ENCODE measurements at regions not wholly inside any gene's neighbourhood (a gene's known extent, or its start where the extent isn't known, plus 50 kb on each side); places are given as distances from the start of the nearest gene placed in this dataset.

DNA sequence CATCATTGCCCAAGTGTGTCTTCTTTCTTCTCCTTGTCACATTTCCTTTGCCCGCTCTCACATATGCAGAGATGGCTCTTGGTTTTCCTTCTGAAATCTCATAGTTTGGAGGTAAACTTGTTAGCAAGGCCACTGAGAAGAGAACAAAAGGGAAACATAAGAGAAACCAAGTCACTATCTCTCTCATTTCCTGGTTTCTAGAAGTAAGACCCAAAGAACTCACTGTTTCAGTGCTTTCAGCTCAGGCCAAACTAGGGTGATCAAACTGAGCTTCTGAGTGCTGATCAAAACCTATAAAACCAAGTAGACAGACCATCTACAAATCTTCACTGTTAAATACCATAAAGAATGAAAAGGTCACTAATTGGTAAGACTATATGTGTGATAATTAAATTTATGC is 275.4 kb upstream of the BTG1 start:
- Histone ChIP-seq H3K27me3 (ENCODE audit: insufficient read depth) (no peaks in the 10 kb centered on the region), H3K27ac (ENCODE audit: low read depth) (no peak overlapping the region), H3K79me2 (replicated peaks; ENCODE audit: insufficient read depth) (no peaks in the 10 kb centered on the region), H4K20me1 (replicated peaks; ENCODE audit: insufficient read depth) (no peaks in the 10 kb centered on the region), H3K4me3 (no peak overlapping the region), H3F3A (replicated peaks; ENCODE audit: low read depth) (no peaks in the 10 kb centered on the region), H3K36me3 (ENCODE audit: insufficient read depth) (no peaks in the 10 kb centered on the region), H3K9me2 (ENCODE audit: insufficient read depth) (peaks cover 17% of the 10 kb centered on the region; the same call in 1 of the 2 replicates), H2AFZ (no peak overlapping the region), H3K4me2 (no peak overlapping the region), H3K4me1 (ENCODE audit: insufficient read depth) (peaks cover 30% of the 10 kb centered on the region)
- H3K27me3 Mint-ChIP-seq (ENCODE audit: insufficient read depth, low read depth, poor library complexity): no peaks in the 10 kb centered on the region
- no peak for DNase-seq (ENCODE audit: low spot score)
- H3K9me3 Mint-ChIP-seq: no peaks in the 10 kb centered on the region
- H3K27ac Mint-ChIP-seq: no peak overlapping the region
- no peak overlapping the region for H3K4me3 Mint-ChIP-seq
- no peak for ATAC-seq
- no peak for TF ChIP-seq CREB1 (CRISPR knock-in tag; IDR thresholded peaks at IDR 0.05; ENCODE audit: low read depth)
- TF ChIP-seq, protein P1, sequence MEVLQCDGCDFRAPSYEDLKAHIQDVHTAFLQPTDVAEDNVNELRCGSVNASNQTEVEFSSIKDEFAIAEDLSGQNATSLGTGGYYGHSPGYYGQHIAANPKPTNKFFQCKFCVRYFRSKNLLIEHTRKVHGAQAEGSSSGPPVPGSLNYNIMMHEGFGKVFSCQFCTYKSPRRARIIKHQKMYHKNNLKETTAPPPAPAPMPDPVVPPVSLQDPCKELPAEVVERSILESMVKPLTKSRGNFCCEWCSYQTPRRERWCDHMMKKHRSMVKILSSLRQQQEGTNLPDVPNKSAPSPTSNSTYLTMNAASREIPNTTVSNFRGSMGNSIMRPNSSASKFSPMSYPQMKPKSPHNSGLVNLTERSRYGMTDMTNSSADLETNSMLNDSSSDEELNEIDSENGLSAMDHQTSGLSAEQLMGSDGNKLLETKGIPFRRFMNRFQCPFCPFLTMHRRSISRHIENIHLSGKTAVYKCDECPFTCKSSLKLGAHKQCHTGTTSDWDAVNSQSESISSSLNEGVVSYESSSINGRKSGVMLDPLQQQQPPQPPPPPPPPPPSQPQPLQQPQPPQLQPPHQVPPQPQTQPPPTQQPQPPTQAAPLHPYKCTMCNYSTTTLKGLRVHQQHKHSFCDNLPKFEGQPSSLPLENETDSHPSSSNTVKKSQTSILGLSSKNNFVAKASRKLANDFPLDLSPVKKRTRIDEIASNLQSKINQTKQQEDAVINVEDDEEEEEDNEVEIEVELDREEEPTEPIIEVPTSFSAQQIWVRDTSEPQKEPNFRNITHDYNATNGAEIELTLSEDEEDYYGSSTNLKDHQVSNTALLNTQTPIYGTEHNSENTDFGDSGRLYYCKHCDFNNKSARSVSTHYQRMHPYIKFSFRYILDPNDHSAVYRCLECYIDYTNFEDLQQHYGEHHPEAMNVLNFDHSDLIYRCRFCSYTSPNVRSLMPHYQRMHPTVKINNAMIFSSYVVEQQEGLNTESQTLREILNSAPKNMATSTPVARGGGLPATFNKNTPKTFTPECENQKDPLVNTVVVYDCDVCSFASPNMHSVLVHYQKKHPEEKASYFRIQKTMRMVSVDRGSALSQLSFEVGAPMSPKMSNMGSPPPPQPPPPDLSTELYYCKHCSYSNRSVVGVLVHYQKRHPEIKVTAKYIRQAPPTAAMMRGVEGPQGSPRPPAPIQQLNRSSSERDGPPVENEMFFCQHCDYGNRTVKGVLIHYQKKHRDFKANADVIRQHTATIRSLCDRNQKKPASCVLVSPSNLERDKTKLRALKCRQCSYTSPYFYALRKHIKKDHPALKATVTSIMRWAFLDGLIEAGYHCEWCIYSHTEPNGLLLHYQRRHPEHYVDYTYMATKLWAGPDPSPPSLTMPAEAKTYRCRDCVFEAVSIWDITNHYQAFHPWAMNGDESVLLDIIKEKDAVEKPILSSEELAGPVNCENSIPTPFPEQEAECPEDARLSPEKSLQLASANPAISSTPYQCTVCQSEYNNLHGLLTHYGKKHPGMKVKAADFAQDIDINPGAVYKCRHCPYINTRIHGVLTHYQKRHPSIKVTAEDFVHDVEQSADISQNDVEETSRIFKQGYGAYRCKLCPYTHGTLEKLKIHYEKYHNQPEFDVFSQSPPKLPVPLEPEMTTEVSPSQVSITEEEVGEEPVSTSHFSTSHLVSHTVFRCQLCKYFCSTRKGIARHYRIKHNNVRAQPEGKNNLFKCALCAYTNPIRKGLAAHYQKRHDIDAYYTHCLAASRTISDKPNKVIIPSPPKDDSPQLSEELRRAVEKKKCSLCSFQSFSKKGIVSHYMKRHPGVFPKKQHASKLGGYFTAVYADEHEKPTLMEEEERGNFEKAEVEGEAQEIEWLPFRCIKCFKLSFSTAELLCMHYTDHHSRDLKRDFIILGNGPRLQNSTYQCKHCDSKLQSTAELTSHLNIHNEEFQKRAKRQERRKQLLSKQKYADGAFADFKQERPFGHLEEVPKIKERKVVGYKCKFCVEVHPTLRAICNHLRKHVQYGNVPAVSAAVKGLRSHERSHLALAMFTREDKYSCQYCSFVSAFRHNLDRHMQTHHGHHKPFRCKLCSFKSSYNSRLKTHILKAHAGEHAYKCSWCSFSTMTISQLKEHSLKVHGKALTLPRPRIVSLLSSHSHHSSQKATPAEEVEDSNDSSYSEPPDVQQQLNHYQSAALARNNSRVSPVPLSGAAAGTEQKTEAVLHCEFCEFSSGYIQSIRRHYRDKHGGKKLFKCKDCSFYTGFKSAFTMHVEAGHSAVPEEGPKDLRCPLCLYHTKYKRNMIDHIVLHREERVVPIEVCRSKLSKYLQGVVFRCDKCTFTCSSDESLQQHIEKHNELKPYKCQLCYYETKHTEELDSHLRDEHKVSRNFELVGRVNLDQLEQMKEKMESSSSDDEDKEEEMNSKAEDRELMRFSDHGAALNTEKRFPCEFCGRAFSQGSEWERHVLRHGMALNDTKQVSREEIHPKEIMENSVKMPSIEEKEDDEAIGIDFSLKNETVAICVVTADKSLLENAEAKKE (CRISPR knock-in tag; IDR thresholded peaks at IDR 0.05): no peak
- TF ChIP-seq, protein P2, sequence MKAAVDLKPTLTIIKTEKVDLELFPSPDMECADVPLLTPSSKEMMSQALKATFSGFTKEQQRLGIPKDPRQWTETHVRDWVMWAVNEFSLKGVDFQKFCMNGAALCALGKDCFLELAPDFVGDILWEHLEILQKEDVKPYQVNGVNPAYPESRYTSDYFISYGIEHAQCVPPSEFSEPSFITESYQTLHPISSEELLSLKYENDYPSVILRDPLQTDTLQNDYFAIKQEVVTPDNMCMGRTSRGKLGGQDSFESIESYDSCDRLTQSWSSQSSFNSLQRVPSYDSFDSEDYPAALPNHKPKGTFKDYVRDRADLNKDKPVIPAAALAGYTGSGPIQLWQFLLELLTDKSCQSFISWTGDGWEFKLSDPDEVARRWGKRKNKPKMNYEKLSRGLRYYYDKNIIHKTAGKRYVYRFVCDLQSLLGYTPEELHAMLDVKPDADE (IDR thresholded peaks at IDR 0.05): no peak
- no peak for TF ChIP-seq JUNB (IDR thresholded peaks at IDR 0.05; ENCODE audit: unreplicated experiment)
- no peak for TF ChIP-seq EZH2phosphoT487 (IDR thresholded peaks at IDR 0.05; ENCODE audit: unreplicated experiment)
- no peak for TF ChIP-seq ZNF114 (CRISPR knock-in tag; IDR thresholded peaks at IDR 0.05)
- TF ChIP-seq NANOG (IDR thresholded peaks at IDR 0.05; ENCODE audit: borderline replicate concordance): no peak
- no peak for TF ChIP-seq ZNF331 (CRISPR knock-in tag; IDR thresholded peaks at IDR 0.05; ENCODE audit: low read depth)
- TF ChIP-seq EZH2 (IDR thresholded peaks at IDR 0.05; ENCODE audit: low read depth, unreplicated experiment): no peak
- TF ChIP-seq, protein P3, sequence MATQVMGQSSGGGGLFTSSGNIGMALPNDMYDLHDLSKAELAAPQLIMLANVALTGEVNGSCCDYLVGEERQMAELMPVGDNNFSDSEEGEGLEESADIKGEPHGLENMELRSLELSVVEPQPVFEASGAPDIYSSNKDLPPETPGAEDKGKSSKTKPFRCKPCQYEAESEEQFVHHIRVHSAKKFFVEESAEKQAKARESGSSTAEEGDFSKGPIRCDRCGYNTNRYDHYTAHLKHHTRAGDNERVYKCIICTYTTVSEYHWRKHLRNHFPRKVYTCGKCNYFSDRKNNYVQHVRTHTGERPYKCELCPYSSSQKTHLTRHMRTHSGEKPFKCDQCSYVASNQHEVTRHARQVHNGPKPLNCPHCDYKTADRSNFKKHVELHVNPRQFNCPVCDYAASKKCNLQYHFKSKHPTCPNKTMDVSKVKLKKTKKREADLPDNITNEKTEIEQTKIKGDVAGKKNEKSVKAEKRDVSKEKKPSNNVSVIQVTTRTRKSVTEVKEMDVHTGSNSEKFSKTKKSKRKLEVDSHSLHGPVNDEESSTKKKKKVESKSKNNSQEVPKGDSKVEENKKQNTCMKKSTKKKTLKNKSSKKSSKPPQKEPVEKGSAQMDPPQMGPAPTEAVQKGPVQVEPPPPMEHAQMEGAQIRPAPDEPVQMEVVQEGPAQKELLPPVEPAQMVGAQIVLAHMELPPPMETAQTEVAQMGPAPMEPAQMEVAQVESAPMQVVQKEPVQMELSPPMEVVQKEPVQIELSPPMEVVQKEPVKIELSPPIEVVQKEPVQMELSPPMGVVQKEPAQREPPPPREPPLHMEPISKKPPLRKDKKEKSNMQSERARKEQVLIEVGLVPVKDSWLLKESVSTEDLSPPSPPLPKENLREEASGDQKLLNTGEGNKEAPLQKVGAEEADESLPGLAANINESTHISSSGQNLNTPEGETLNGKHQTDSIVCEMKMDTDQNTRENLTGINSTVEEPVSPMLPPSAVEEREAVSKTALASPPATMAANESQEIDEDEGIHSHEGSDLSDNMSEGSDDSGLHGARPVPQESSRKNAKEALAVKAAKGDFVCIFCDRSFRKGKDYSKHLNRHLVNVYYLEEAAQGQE (IDR thresholded peaks at IDR 0.05; ENCODE audit: unreplicated experiment): no peak
- TF ChIP-seq, protein P4, sequence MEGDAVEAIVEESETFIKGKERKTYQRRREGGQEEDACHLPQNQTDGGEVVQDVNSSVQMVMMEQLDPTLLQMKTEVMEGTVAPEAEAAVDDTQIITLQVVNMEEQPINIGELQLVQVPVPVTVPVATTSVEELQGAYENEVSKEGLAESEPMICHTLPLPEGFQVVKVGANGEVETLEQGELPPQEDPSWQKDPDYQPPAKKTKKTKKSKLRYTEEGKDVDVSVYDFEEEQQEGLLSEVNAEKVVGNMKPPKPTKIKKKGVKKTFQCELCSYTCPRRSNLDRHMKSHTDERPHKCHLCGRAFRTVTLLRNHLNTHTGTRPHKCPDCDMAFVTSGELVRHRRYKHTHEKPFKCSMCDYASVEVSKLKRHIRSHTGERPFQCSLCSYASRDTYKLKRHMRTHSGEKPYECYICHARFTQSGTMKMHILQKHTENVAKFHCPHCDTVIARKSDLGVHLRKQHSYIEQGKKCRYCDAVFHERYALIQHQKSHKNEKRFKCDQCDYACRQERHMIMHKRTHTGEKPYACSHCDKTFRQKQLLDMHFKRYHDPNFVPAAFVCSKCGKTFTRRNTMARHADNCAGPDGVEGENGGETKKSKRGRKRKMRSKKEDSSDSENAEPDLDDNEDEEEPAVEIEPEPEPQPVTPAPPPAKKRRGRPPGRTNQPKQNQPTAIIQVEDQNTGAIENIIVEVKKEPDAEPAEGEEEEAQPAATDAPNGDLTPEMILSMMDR (conservative IDR thresholded peaks at IDR 0.05; ENCODE audit: low read depth in 2 of 2): no peak
- TF ChIP-seq STAT1 (IDR thresholded peaks at IDR 0.05; ENCODE audit: unreplicated experiment): no peak
- TF ChIP-seq POLR2AphosphoS5 (IDR thresholded peaks at IDR 0.05; ENCODE audit: low read depth): no peak
- no peaks in the 10 kb centered on the region for H3K36me3 Mint-ChIP-seq (ENCODE audit: low read depth)
- H3K4me1 Mint-ChIP-seq: peaks cover 30% of the 10 kb centered on the region

All from GM23338 (cell line).